ENCODE measurements at regions not wholly inside any gene's neighbourhood (a gene's known extent, or its start where the extent isn't known, plus 50 kb on each side); places are given as distances from the start of the nearest gene placed in this dataset.

GRCh38 chr2:52955079-52955478, 812.5 kb upstream of the CHAC2 start:
- WGBS, 2 experiments (ENCODE audit: insufficient coverage in 1 of 2, insufficient read length in 1 of 2), result 84 to 89% methylated on average over 5 of the region's 5 CpGs

GRCh38 chr2:52940101-52940500, 827.5 kb upstream of the CHAC2 start:
- WGBS, 2 experiments (ENCODE audit: insufficient coverage in 1 of 2, insufficient read length in 1 of 2), result 91 to 98% methylated on average over 1 to 2 of the region's 2 CpGs
- no peak for DNase-seq
- no peaks in the 10 kb centered on the region for H3K27me3 ChIP-seq (ENCODE audit: control insufficient read depth, insufficient read depth, low read length, poor library complexity, severe bottlenecking)
- H3K4me3 ChIP-seq (ENCODE audit: low read length), result no peak overlapping the region
- no peaks in the 10 kb centered on the region for H3K9me3 ChIP-seq (ENCODE audit: control insufficient read depth, low read length)
- Mint-ChIP-seq H3K27me3 (ENCODE audit: insufficient read depth) (no peaks in the 10 kb centered on the region), H3K27ac (no peak overlapping the region), H3K36me3 (ENCODE audit: low read depth) (peaks cover 2% of the 10 kb centered on the region), H3K4me3 (no peak overlapping the region), H3K4me1 (no peaks in the 10 kb centered on the region), H3K9me3 (peaks cover 14% of the 10 kb centered on the region)
- no peaks in the 10 kb centered on the region for H3K4me1 ChIP-seq (ENCODE audit: control insufficient read depth, insufficient read depth, low read length)
- H3K9ac ChIP-seq (ENCODE audit: extremely low read depth, low read length, poor library complexity, severe bottlenecking), result no peak overlapping the region
- H3K36me3 ChIP-seq (ENCODE audit: control insufficient read depth, insufficient read depth, low read length), result no peaks in the 10 kb centered on the region
- no peak for TF ChIP-seq CTCF (conservative IDR thresholded peaks at IDR 0.05)
- no peak overlapping the region for H3K27ac ChIP-seq (ENCODE audit: low read depth, low read length)

More at GRCh38 chr2:52955079-52955478, 812.5 kb upstream of the CHAC2 start:
- DNase-seq, result no peak
- no peaks in the 10 kb centered on the region for H3K27me3 Mint-ChIP-seq (ENCODE audit: insufficient read depth)
- no peaks in the 10 kb centered on the region for H3K36me3 ChIP-seq (ENCODE audit: control insufficient read depth, insufficient read depth, low read length)
- TF ChIP-seq CTCF (conservative IDR thresholded peaks at IDR 0.05), result no peak
- no peak overlapping the region for H3K27ac Mint-ChIP-seq
- H3K27me3 ChIP-seq (ENCODE audit: control insufficient read depth, insufficient read depth, low read length, poor library complexity, severe bottlenecking), result no peaks in the 10 kb centered on the region
- H3K9me3 Mint-ChIP-seq, result peaks cover 6% of the 10 kb centered on the region
- no peaks in the 10 kb centered on the region for H3K9me3 ChIP-seq (ENCODE audit: control insufficient read depth, low read length)
- H3K4me1 Mint-ChIP-seq, result peaks cover 3% of the 10 kb centered on the region
- H3K4me3 Mint-ChIP-seq, result no peak overlapping the region
- H3K4me3 ChIP-seq (ENCODE audit: low read length), result no peak overlapping the region
- H3K9ac ChIP-seq (ENCODE audit: extremely low read depth, low read length, poor library complexity, severe bottlenecking), result no peak overlapping the region
- H3K36me3 Mint-ChIP-seq (ENCODE audit: low read depth), result no peaks in the 10 kb centered on the region
- H3K4me1 ChIP-seq (ENCODE audit: control insufficient read depth, insufficient read depth, low read length), result no peaks in the 10 kb centered on the region
- H3K27ac ChIP-seq (ENCODE audit: low read depth, low read length), result no peak overlapping the region

- H3K4me3 ChIP-seq (ENCODE audit: low read length), result no peak overlapping the region
- no peak overlapping the region for H3K4me3 Mint-ChIP-seq
- H3K36me3 Mint-ChIP-seq (ENCODE audit: low read depth), result peaks cover 2% of the 10 kb centered on the region
- TF ChIP-seq CTCF (conservative IDR thresholded peaks at IDR 0.05), result no peak
- peaks cover 14% of the 10 kb centered on the region for H3K9me3 Mint-ChIP-seq
- no peak overlapping the region for H3K9ac ChIP-seq (ENCODE audit: extremely low read depth, low read length, poor library complexity, severe bottlenecking)
- no peak overlapping the region for H3K27ac Mint-ChIP-seq
- H3K27me3 ChIP-seq (ENCODE audit: control insufficient read depth, insufficient read depth, low read length, poor library complexity, severe bottlenecking), result no peaks in the 10 kb centered on the region
- H3K4me1 ChIP-seq (ENCODE audit: control insufficient read depth, insufficient read depth, low read length), result no peaks in the 10 kb centered on the region
- no peaks in the 10 kb centered on the region for H3K4me1 Mint-ChIP-seq
- 88 to 91% methylated on average over 1 to 2 of the region's 2 CpGs for WGBS, 2 experiments (ENCODE audit: insufficient coverage in 1 of 2, insufficient read length in 1 of 2)
- H3K27ac ChIP-seq (ENCODE audit: low read depth, low read length), result no peak overlapping the region
- no peaks in the 10 kb centered on the region for H3K27me3 Mint-ChIP-seq (ENCODE audit: insufficient read depth)
- no peaks in the 10 kb centered on the region for H3K9me3 ChIP-seq (ENCODE audit: control insufficient read depth, low read length)
- DNase-seq, result no peak
- no peaks in the 10 kb centered on the region for H3K36me3 ChIP-seq (ENCODE audit: control insufficient read depth, insufficient read depth, low read length)
Measured at GRCh38 chr2:52939250-52939649, 828.4 kb upstream of the CHAC2 start.
